ENCODE measurements at regions not wholly inside any gene's neighbourhood (a gene's known extent, or its start where the extent isn't known, plus 50 kb on each side); places are given as distances from the start of the nearest gene placed in this dataset.

DNA sequence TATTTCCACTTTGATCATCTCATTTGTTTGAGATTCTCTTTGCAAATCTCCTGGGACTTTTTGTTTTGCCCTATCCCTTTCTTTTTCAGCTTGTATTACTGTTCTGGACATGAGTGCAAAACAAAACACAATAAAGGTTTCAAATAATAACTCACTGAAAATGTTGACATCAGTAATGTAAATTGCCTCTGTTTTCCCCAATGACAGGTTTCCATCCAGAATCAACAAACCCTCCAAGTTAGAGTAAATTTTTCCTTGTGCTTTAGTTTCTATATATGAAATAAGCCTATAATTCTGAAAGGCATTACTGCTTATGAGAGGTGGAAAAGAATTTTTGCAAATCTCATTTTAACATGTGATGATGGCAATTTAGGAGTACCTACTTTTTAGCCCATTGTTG is 187.0 kb upstream of the ANO3 start:
- no peaks in the 10 kb centered on the region for H3K9me3 ChIP-seq (ENCODE audit: control insufficient read depth in 2 of 2, insufficient read depth in 1 of 2, low read depth in 1 of 2, low read length in 1 of 2)
- no peaks in the 10 kb centered on the region for H3K4me1 ChIP-seq (ENCODE audit: control insufficient read depth in 3 of 3, insufficient read depth in 2 of 3, low read depth in 1 of 3, low read length in 2 of 3)
- H3K27ac ChIP-seq (ENCODE audit: low read depth in 1 of 3, low read length in 2 of 3), result no peak overlapping the region
- FAIRE-seq (no peak), DNase-seq (no peak)
- no peaks in the 10 kb centered on the region for H3K27me3 ChIP-seq (ENCODE audit: control insufficient read depth in 3 of 3, insufficient read depth in 3 of 3, low read length in 3 of 3)
- no peaks in the 10 kb centered on the region for H3K36me3 ChIP-seq (ENCODE audit: control insufficient read depth in 3 of 3, insufficient read depth in 2 of 3, low read depth in 1 of 3, low read length in 3 of 3)
- H3K4me3 ChIP-seq (ENCODE audit: low read depth in 1 of 3, low read length in 3 of 3), result no peak overlapping the region

- FAIRE-seq (no peak), DNase-seq (no peak)
- 89 to 94% (median 90%) methylated on average over 21 of the region's 21 CpGs for WGBS, 3 donors
- Histone ChIP-seq H3K27me3 (ENCODE audit: control insufficient read depth in 3 of 3, insufficient read depth in 3 of 3, low read length in 3 of 3) (no peaks in the 10 kb centered on the region), H3K27ac (ENCODE audit: low read depth in 1 of 3, low read length in 2 of 3) (no peak overlapping the region), H3K4me1 (ENCODE audit: control insufficient read depth in 3 of 3, insufficient read depth in 2 of 3, low read depth in 1 of 3, low read length in 2 of 3) (no peaks in the 10 kb centered on the region), H3K9me3 (ENCODE audit: control insufficient read depth in 2 of 2, insufficient read depth in 1 of 2, low read depth in 1 of 2, low read length in 1 of 2) (no peaks in the 10 kb centered on the region), H3K4me3 (ENCODE audit: low read depth in 1 of 3, low read length in 3 of 3) (no peak overlapping the region), H3K36me3 (ENCODE audit: control insufficient read depth in 3 of 3, insufficient read depth in 2 of 3, low read depth in 1 of 3, low read length in 3 of 3) (no peaks in the 10 kb centered on the region)
These were observed 182.3 kb upstream of the ANO3 start for GRCh38 chr11:26149585-26149984.

- DNase-seq (no peak), FAIRE-seq (no peak)
- 70 to 82% (median 77%) methylated on average over 8 of the region's 8 CpGs for whole genome bisulfite sequencing, 3 donors
- Histone ChIP-seq H3K4me3 (ENCODE audit: low read depth in 1 of 3, low read length in 3 of 3) (no peak overlapping the region), H3K36me3 (ENCODE audit: control insufficient read depth in 3 of 3, insufficient read depth in 2 of 3, low read depth in 1 of 3, low read length in 3 of 3) (no peaks in the 10 kb centered on the region), H3K27me3 (ENCODE audit: control insufficient read depth in 3 of 3, insufficient read depth in 3 of 3, low read length in 3 of 3) (no peaks in the 10 kb centered on the region), H3K9me3 (ENCODE audit: control insufficient read depth in 2 of 2, insufficient read depth in 1 of 2, low read depth in 1 of 2, low read length in 1 of 2) (no peaks in the 10 kb centered on the region), H3K4me1 (ENCODE audit: control insufficient read depth in 3 of 3, insufficient read depth in 2 of 3, low read depth in 1 of 3, low read length in 2 of 3) (no peaks in the 10 kb centered on the region), H3K27ac (ENCODE audit: low read depth in 1 of 3, low read length in 2 of 3) (no peak overlapping the region)
These were observed 181.9 kb upstream of the ANO3 start for GRCh38 chr11:26150031-26150430.

- Histone ChIP-seq H3K9me3 (ENCODE audit: control insufficient read depth in 2 of 2, insufficient read depth in 1 of 2, low read depth in 1 of 2, low read length in 1 of 2) (no peaks in the 10 kb centered on the region), H3K4me1 (ENCODE audit: control insufficient read depth in 3 of 3, insufficient read depth in 2 of 3, low read depth in 1 of 3, low read length in 2 of 3) (no peaks in the 10 kb centered on the region), H3K4me3 (ENCODE audit: low read depth in 1 of 3, low read length in 3 of 3) (no peak overlapping the region), H3K36me3 (ENCODE audit: control insufficient read depth in 3 of 3, insufficient read depth in 2 of 3, low read depth in 1 of 3, low read length in 3 of 3) (no peaks in the 10 kb centered on the region), H3K27me3 (ENCODE audit: control insufficient read depth in 3 of 3, insufficient read depth in 3 of 3, low read length in 3 of 3) (no peaks in the 10 kb centered on the region), H3K27ac (ENCODE audit: low read depth in 1 of 3, low read length in 2 of 3) (no peak overlapping the region)
- DNase-seq (no peak), FAIRE-seq (no peak)
- 36 to 53% (median 39%) methylated on average over 3 of the region's 3 CpGs for WGBS, 3 donors
These were observed 173.7 kb upstream of the ANO3 start for GRCh38 chr11:26158251-26158650.

DNA sequence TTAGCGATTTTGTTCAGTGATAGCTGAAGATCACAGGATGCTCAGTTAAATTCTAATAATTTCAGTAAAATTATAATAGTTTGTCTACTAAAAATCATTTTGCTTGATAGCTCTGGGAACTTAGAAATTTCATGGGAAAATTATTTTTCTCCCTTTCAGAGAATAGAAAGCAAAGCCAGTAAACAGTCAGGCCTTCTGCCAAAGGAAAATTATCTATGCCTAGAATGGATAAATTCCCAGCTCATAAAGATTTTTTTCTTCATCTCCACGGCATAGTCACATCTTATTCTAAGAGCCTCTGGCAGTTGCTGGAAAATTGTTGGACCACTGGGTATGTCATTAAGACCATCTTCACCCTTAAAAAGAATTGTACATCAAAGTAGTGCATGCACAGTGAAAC is 169.6 kb upstream of the ANO3 start:
- H3K36me3 ChIP-seq (ENCODE audit: control insufficient read depth in 3 of 3, insufficient read depth in 2 of 3, low read depth in 1 of 3, low read length in 3 of 3), result no peaks in the 10 kb centered on the region
- FAIRE-seq (no peak), DNase-seq (no peak)
- H3K9me3 ChIP-seq (ENCODE audit: control insufficient read depth in 2 of 2, insufficient read depth in 1 of 2, low read depth in 1 of 2, low read length in 1 of 2), result no peaks in the 10 kb centered on the region
- H3K4me3 ChIP-seq (ENCODE audit: low read depth in 1 of 3, low read length in 3 of 3), result no peak overlapping the region
- H3K4me1 ChIP-seq (ENCODE audit: control insufficient read depth in 3 of 3, insufficient read depth in 2 of 3, low read depth in 1 of 3, low read length in 2 of 3), result no peaks in the 10 kb centered on the region
- no peak overlapping the region for H3K27ac ChIP-seq (ENCODE audit: low read depth in 1 of 3, low read length in 2 of 3)
- no peaks in the 10 kb centered on the region for H3K27me3 ChIP-seq (ENCODE audit: control insufficient read depth in 3 of 3, insufficient read depth in 3 of 3, low read length in 3 of 3)
- WGBS, 3 donors, result 67 to 76% (median 74%) methylated on average over 2 of the region's 2 CpGs

GRCh38 chr11:26186389-26186788 is 145.5 kb upstream of the ANO3 start:
- H3K27ac ChIP-seq (ENCODE audit: low read depth in 1 of 3, low read length in 2 of 3), result no peak overlapping the region
- no peaks in the 10 kb centered on the region for H3K36me3 ChIP-seq (ENCODE audit: control insufficient read depth in 3 of 3, insufficient read depth in 2 of 3, low read depth in 1 of 3, low read length in 3 of 3)
- H3K4me1 ChIP-seq (ENCODE audit: control insufficient read depth in 3 of 3, insufficient read depth in 2 of 3, low read depth in 1 of 3, low read length in 2 of 3), result no peaks in the 10 kb centered on the region
- 66 to 76% (median 68%) methylated on average over 2 of the region's 2 CpGs for WGBS, 3 donors
- H3K9me3 ChIP-seq (ENCODE audit: control insufficient read depth in 2 of 2, insufficient read depth in 1 of 2, low read depth in 1 of 2, low read length in 1 of 2), result no peaks in the 10 kb centered on the region
- no peak for DNase-seq
- no peaks in the 10 kb centered on the region for H3K27me3 ChIP-seq (ENCODE audit: control insufficient read depth in 3 of 3, insufficient read depth in 3 of 3, low read length in 3 of 3)
- no peak for FAIRE-seq
- H3K4me3 ChIP-seq (ENCODE audit: low read depth in 1 of 3, low read length in 3 of 3), result no peak overlapping the region

DNA sequence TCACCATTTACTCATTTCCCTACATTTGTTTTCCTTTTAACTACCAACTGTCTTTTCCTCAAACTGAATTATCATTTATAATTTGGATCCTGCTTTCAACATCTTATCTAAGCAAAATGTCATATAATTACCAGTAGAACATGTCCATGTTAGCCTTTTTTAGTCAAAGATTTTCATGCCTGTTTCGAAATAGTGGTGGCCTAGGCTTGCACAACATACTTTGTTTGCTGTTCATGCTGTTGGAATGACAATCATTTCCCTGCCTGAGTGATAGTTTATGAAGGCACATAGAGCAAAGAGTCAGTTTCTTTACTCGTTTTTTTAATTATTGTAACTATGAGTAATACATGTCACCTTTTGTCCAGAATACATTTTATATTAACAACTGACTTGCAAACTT is 144.3 kb upstream of the ANO3 start:
- Histone ChIP-seq H3K27ac (ENCODE audit: low read depth in 1 of 3, low read length in 2 of 3) (no peak overlapping the region), H3K27me3 (ENCODE audit: control insufficient read depth in 3 of 3, insufficient read depth in 3 of 3, low read length in 3 of 3) (no peaks in the 10 kb centered on the region), H3K36me3 (ENCODE audit: control insufficient read depth in 3 of 3, insufficient read depth in 2 of 3, low read depth in 1 of 3, low read length in 3 of 3) (no peaks in the 10 kb centered on the region), H3K4me3 (ENCODE audit: low read depth in 1 of 3, low read length in 3 of 3) (no peak overlapping the region), H3K9me3 (ENCODE audit: control insufficient read depth in 2 of 2, insufficient read depth in 1 of 2, low read depth in 1 of 2, low read length in 1 of 2) (no peaks in the 10 kb centered on the region), H3K4me1 (ENCODE audit: control insufficient read depth in 3 of 3, insufficient read depth in 2 of 3, low read depth in 1 of 3, low read length in 2 of 3) (no peaks in the 10 kb centered on the region)
- peak in 1 of 2 donors; percentile 22 for DNase-seq
- WGBS, 3 donors, result 11 to 39% (median 24%) methylated on average over 2 of the region's 2 CpGs
- FAIRE-seq, result no peak

DNA sequence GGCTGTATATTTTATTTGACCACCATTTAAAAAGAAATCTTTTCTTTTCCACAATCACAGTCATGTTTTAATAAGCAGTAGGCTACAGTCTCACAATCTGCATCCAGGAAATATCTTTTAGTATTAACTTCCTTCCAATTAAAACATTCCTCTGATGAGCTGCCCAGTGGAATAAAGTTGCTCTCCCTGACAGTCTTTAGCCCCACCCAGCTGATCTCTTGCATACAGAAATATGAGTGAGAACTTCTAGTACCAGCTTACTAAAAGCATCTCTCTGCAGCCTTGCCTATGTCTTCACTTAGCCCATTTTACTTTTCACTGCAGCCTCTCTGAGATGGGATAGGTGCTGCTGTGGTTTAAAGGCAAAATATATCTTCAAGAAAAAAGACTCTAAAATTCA is 143.4 kb upstream of the ANO3 start:
- no peaks in the 10 kb centered on the region for H3K4me1 ChIP-seq (ENCODE audit: control insufficient read depth in 3 of 3, insufficient read depth in 2 of 3, low read depth in 1 of 3, low read length in 2 of 3)
- H3K27me3 ChIP-seq (ENCODE audit: control insufficient read depth in 3 of 3, insufficient read depth in 3 of 3, low read length in 3 of 3), result no peaks in the 10 kb centered on the region
- H3K9me3 ChIP-seq (ENCODE audit: control insufficient read depth in 2 of 2, insufficient read depth in 1 of 2, low read depth in 1 of 2, low read length in 1 of 2), result no peaks in the 10 kb centered on the region
- no peaks in the 10 kb centered on the region for H3K36me3 ChIP-seq (ENCODE audit: control insufficient read depth in 3 of 3, insufficient read depth in 2 of 3, low read depth in 1 of 3, low read length in 3 of 3)
- no peak for FAIRE-seq
- no peak for DNase-seq
- H3K27ac ChIP-seq (ENCODE audit: low read depth in 1 of 3, low read length in 2 of 3), result no peak overlapping the region
- H3K4me3 ChIP-seq (ENCODE audit: low read depth in 1 of 3, low read length in 3 of 3), result no peak overlapping the region

DNA sequence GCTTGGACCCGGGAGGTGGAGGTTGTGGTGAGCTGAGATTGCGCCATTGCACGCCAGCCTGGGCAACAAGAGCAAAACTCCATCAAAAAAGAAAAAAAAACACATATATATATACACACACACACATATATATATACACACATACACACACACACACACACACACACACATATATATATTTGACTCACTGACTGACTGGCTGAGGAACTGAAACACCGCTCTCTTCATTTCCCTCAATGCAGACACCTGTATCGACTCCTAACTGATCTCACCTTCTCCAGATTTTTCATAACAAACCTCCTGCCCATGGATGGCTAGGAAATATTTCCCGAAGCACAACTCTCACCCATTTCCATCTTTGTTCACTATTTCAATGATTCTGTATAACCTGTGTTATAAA is 140.7 kb upstream of the ANO3 start:
- WGBS, 3 donors, result 89 to 94% (median 90%) methylated on average over 6 of the region's 6 CpGs

More for the DNA sequence above, 140.7 kb upstream of the ANO3 start:
- no peak for DNase-seq
- Histone ChIP-seq H3K4me1 (ENCODE audit: control insufficient read depth in 3 of 3, insufficient read depth in 2 of 3, low read depth in 1 of 3, low read length in 2 of 3) (no peaks in the 10 kb centered on the region), H3K27ac (ENCODE audit: low read depth in 1 of 3, low read length in 2 of 3) (no peak overlapping the region), H3K27me3 (ENCODE audit: control insufficient read depth in 3 of 3, insufficient read depth in 3 of 3, low read length in 3 of 3) (no peaks in the 10 kb centered on the region), H3K4me3 (ENCODE audit: low read depth in 1 of 3, low read length in 3 of 3) (no peak overlapping the region), H3K9me3 (ENCODE audit: control insufficient read depth in 2 of 2, insufficient read depth in 1 of 2, low read depth in 1 of 2, low read length in 1 of 2) (no peaks in the 10 kb centered on the region), H3K36me3 (ENCODE audit: control insufficient read depth in 3 of 3, insufficient read depth in 2 of 3, low read depth in 1 of 3, low read length in 3 of 3) (no peaks in the 10 kb centered on the region)
- no peak for FAIRE-seq
